Prostate gland (tissue), 2 donors: ENCODE measurements at regions not wholly inside any gene's neighbourhood (a gene's known extent, or its start where the extent isn't known, plus 50 kb on each side); places are given as distances from the start of the nearest gene placed in this dataset.

ENCODE experiments used
- DNase-seq: peaks from one replicate; pipeline ENCODE4 v3.0.0-alpha.2; 2019; ENCODE audit warnings: low spot score
- H3K27ac ChIP-seq, 2 donors: fragments of 200-600 bp; sonication (generic); 2 replicates each; pipeline ENCODE4 v1.5.1; 2017 to 2019
- H3K27me3 ChIP-seq: fragments of 200-600 bp; sonication (generic); replicated peaks from 2 replicates; pipeline ENCODE4 v1.5.1; 2019; ENCODE audit not compliant: insufficient read depth
- H3K36me3 ChIP-seq, 2 donors: fragments of 200-600 bp; sonication (generic); 1 replicate in 1 of 2; 2 replicates in 1 of 2; pipeline versions ENCODE4 v1.5.1 to v1.8.1; 2017 to 2019
- H3K4me1 ChIP-seq: fragments of 200-600 bp; sonication (generic); replicated peaks from 2 replicates; pipeline ENCODE4 v1.5.1; 2019
- H3K4me3 ChIP-seq, 2 donors: fragments of 200-600 bp; sonication (generic); 2 replicates each; pipeline ENCODE4 v1.5.1; 2017 to 2019
- H3K9me3 ChIP-seq: fragments of 200-600 bp; sonication (generic); 2 replicates; pipeline ENCODE4 v1.5.1; 2017
- POLR2A ChIP-seq: fragments of 450-650 bp; IDR thresholded peaks from one replicate; pipeline ENCODE4 v1.6.1; 2016; ENCODE audit warnings: antibody characterized with exemption, mild to moderate bottlenecking
- POLR2AphosphoS5 ChIP-seq: sonication (generic); formaldehyde crosslinking; IDR thresholded peaks from one replicate; pipeline ENCODE4 v1.6.1; 2017; ENCODE audit warnings: antibody characterized with exemption
- WGBS: methylation state at CpG from one replicate; pipeline ENCODE4 v1.1.5; 2018; 5-methylcytosine and 5-hydroxymethylcytosine counted together
- intact Hi-C: fragments of 100-400 bp; cut with DNase I; formaldehyde crosslinking; loops from one replicate; pipeline ENCODE4 v1.14.2; 2022
- TF ChIP-seq, protein P1 (sequence below), 4 experiments: fragments of 200-600 bp in 2 of 4; fragments of 450-650 bp in 2 of 4; sonication (generic) in 2 of 4; IDR thresholded peaks; 1 replicate in 3 of 4; 2 replicates in 1 of 4; pipeline ENCODE4 v1.5.1; 2016 to 2019; ENCODE audit warnings: antibody characterized with exemption in 4 of 4, mild to moderate bottlenecking in 2 of 4, moderate library complexity in 2 of 4

DNA sequence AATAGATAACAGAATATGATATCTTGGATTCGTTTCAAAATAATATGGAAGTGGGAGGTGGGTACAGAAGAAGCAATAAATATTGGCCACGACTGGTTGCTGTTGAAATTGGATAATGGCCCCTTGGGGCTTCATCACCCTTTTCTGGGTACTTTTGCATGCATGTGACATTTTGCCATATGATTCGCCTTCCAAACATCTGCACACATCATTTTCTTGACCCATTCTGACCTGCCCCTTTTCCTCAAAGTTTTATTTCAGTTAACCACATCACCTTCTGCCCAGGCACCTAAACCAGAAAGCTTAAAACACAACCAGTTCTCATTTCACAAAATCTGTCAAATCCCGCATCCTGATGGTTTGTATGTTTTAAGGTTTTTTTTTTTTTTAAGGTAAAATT lies 116.7 kb upstream of the AGAP1 start:
- WGBS, result 72% methylated on average over 4 of the region's 4 CpGs
- no peaks in the 10 kb centered on the region for H3K36me3 ChIP-seq
- H3K4me1 ChIP-seq, result no peaks in the 10 kb centered on the region
- H3K27ac ChIP-seq, result no peak overlapping the region
- intact Hi-C loops, result no loop called here
- no peaks in the 10 kb centered on the region for H3K9me3 ChIP-seq
- no peak for DNase-seq
- H3K4me3 ChIP-seq, result no peak overlapping the region
- TF ChIP-seq, protein P1, sequence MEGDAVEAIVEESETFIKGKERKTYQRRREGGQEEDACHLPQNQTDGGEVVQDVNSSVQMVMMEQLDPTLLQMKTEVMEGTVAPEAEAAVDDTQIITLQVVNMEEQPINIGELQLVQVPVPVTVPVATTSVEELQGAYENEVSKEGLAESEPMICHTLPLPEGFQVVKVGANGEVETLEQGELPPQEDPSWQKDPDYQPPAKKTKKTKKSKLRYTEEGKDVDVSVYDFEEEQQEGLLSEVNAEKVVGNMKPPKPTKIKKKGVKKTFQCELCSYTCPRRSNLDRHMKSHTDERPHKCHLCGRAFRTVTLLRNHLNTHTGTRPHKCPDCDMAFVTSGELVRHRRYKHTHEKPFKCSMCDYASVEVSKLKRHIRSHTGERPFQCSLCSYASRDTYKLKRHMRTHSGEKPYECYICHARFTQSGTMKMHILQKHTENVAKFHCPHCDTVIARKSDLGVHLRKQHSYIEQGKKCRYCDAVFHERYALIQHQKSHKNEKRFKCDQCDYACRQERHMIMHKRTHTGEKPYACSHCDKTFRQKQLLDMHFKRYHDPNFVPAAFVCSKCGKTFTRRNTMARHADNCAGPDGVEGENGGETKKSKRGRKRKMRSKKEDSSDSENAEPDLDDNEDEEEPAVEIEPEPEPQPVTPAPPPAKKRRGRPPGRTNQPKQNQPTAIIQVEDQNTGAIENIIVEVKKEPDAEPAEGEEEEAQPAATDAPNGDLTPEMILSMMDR (IDR thresholded peaks at IDR 0.05), result no peak
- TF ChIP-seq POLR2AphosphoS5, result no peak
- no peaks in the 10 kb centered on the region for H3K27me3 ChIP-seq

GRCh38 chr2:235378246-235378645 lies 115.6 kb upstream of the AGAP1 start:
- WGBS, result 42% methylated on average over 4 of the region's 4 CpGs
- H3K9me3 ChIP-seq, result no peaks in the 10 kb centered on the region
- H3K4me3 ChIP-seq, result no peak overlapping the region
- TF ChIP-seq POLR2A (no peak), POLR2AphosphoS5 (no peak)
- TF ChIP-seq, protein P1 (IDR thresholded peaks at IDR 0.05), result no peak
- H3K4me1 ChIP-seq, result no peaks in the 10 kb centered on the region
- no peaks in the 10 kb centered on the region for H3K27me3 ChIP-seq
- no peaks in the 10 kb centered on the region for H3K36me3 ChIP-seq
- peak; percentile 15 for DNase-seq
- intact Hi-C loops, result no loop called here
- H3K27ac ChIP-seq, result no peak overlapping the region

DNA sequence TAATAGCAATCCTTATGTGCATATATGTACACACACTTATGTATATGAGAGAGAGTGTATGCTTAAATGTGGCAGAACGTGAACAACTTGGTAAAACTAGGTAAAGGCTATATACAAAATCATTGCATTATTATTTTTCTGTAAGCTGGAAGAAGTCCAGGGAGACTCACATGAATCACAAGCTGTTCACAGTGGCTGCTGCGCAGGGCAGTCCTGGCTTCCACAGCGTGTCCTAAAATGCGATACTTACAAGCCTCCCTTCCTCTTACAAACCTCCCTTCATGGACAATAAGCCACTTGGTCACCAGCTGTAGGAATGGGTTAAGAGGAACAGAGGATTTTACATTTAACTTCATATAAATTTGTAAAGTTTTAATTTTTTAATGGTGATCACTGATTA lies 114.9 kb upstream of the AGAP1 start:
- Histone ChIP-seq H3K36me3 (no peaks in the 10 kb centered on the region), H3K27ac (no peak overlapping the region), H3K9me3 (no peaks in the 10 kb centered on the region), H3K27me3 (no peaks in the 10 kb centered on the region), H3K4me1 (no peaks in the 10 kb centered on the region), H3K4me3 (no peak overlapping the region)
- WGBS, result 79% methylated on average over 4 of the region's 4 CpGs
- TF ChIP-seq POLR2A, result no peak
- no peak for DNase-seq
- intact Hi-C loops, result no loop called here

DNA sequence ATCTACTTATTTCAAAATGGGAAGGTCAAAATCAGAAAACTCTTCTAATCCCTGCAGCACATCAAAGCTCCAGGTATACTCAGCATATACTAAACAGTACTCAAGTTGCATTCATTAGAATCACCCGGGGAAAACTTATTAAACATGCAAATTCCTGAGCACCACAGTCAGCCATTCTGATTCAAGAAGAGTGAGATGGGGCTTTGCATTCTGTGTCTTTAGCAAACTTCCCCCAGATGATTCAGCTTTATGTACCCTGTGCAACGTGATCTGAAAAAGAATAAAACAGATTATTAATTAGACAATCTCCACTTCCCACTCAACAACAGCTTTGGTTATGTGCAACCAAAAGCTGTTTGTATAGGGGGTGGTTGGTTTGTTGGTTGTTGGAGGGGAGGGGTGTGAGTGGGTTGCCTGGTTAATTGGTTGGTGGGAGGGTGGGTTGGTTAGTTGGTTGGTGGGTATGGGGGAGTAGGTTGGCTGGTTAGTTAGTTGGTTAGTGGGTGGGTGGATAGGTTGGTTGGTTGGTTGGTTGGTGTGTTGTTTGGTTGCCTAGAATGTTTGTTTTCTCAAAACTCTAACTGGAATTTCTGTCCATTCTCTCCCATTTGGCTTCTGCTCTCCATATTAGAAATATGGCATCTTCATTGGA lies 112.5 kb upstream of the AGAP1 start:
- Histone ChIP-seq H3K9me3 (no peaks in the 10 kb centered on the region), H3K27me3 (no peaks in the 10 kb centered on the region), H3K36me3 (no peaks in the 10 kb centered on the region), H3K4me1 (no peaks in the 10 kb centered on the region), H3K4me3 (no peak overlapping the region), H3K27ac (no peak overlapping the region)
- intact Hi-C loops, result no loop called here
- DNase-seq, result no peak
- TF ChIP-seq POLR2A (no peak), POLR2AphosphoS5 (no peak)
- TF ChIP-seq, protein P1 (IDR thresholded peaks at IDR 0.05), result no peak
- 69% methylated on average over 2 of the region's 2 CpGs for WGBS

DNA sequence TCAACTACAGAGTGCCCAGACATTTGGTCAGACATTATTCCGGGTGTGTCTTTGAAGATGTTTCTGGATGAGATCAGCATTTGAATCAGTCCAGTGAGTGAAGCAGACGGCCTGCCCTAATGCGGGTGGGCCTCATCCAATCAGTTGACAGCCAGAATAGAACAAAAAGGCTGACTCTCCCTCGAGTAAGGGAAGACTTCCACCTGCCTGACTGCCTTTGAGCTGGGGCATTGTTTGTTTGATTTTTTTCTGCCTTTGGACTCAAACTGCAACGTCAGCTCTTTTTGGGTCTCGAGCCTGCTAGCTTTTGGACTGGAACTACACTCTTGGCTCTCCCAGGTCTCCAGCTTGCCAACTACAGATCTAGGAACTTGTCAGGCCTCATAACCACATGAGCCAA lies 111.7 kb upstream of the AGAP1 start:
- Histone ChIP-seq H3K4me3 (no peak overlapping the region), H3K27me3 (no peaks in the 10 kb centered on the region), H3K9me3 (no peaks in the 10 kb centered on the region), H3K4me1 (no peaks in the 10 kb centered on the region), H3K36me3 (no peaks in the 10 kb centered on the region), H3K27ac (no peak overlapping the region)
- 42% methylated on average over 6 of the region's 6 CpGs for WGBS
- intact Hi-C loops, result no loop called here
- peak; percentile 8 for DNase-seq
- TF ChIP-seq POLR2AphosphoS5 (peak; percentile 21), POLR2A (no peak)
- TF ChIP-seq, protein P1 (IDR thresholded peaks at IDR 0.05), result no peak
